H1 (cell line): ENCODE measurements at regions not wholly inside any gene's neighbourhood (a gene's known extent, or its start where the extent isn't known, plus 50 kb on each side); places are given as distances from the start of the nearest gene placed in this dataset.

Source experiments
- CTCF ChIA-PET: fragments of 300-600 bp; sonication (Branson Sonifier 250); formaldehyde crosslinking; loops from one replicate; lab custom pipeline; 2021; ENCODE audit not compliant: partially characterized antibody; lab: Charles Lee
- POLR2A ChIA-PET: fragments of 300-600 bp; sonication (Branson Sonifier 250); formaldehyde crosslinking; loops from one replicate; lab custom pipeline; 2021; ENCODE audit warnings: inconsistent platforms; ENCODE audit not compliant: partially characterized antibody; lab: Charles Lee
- DNase-seq, 2 experiments: peaks; one replicate each; pipeline versions ENCODE4 v3.0.0 to v3.0.0-alpha.2; 2010 to 2022; ENCODE audit warnings: low spot score in 2 of 2, low read depth in 1 of 2, mixed read lengths in 1 of 2
- FAIRE-seq: peaks from 2 replicates; lab custom pipeline; 2011; peaks lifted over from hg19 to GRCh38; lab: Jason Lieb, UNC
- H2AFZ ChIP-seq: 2 replicates; pipeline ENCODE4 v1.8.1; 2012; ENCODE audit warnings: low read length, inconsistent platforms
- H2AK5ac ChIP-seq: 2 replicates; pipeline ENCODE4 v1.6.1; 2013; ENCODE audit warnings: low read depth, low read length
- H2BK120ac ChIP-seq: replicated peaks from 2 replicates; pipeline ENCODE3; 2013; ENCODE audit warnings: low read depth, low read length, inconsistent platforms
- H2BK12ac ChIP-seq: 2 replicates; pipeline ENCODE4 v1.6.1; 2013; ENCODE audit warnings: low read depth, low read length
- H2BK15ac ChIP-seq: 2 replicates; pipeline ENCODE4 v1.6.1; 2013; ENCODE audit warnings: low read length
- H2BK20ac ChIP-seq: 2 replicates; pipeline ENCODE4 v1.6.1; 2013; ENCODE audit warnings: low read length
- H2BK5ac ChIP-seq: 2 replicates; pipeline ENCODE4 v1.6.1; 2013; ENCODE audit warnings: low read depth, low read length
- H3K14ac ChIP-seq: 2 replicates; pipeline ENCODE4 v1.6.1; 2013; ENCODE audit warnings: inconsistent platforms; ENCODE audit not compliant: insufficient read length
- H3K18ac ChIP-seq: 2 replicates; pipeline ENCODE4 v1.6.1; 2013; ENCODE audit warnings: low read length; ENCODE audit errors: extremely low read depth
- H3K23ac ChIP-seq: 2 replicates; pipeline ENCODE4 v1.6.1; 2013; ENCODE audit warnings: inconsistent platforms; ENCODE audit not compliant: insufficient read length
- H3K23me2 ChIP-seq: 2 replicates; pipeline ENCODE4 v1.6.1; 2013; ENCODE audit warnings: low read depth, low read length
- H3K27ac ChIP-seq: 2 replicates; pipeline ENCODE4 v1.6.1; 2011; ENCODE audit warnings: low read depth, low read length, inconsistent platforms
- H3K27me3 ChIP-seq, 4 experiments: replicated peaks in 1 of 4; 1 replicate in 1 of 4; 2 replicates in 3 of 4; pipeline versions ENCODE4 v1.6.1 to v1.8.1; 2011 to 2013; ENCODE audit warnings: low read length in 3 of 4, mild to moderate bottlenecking in 3 of 4, inconsistent platforms in 2 of 4, mixed read lengths in 2 of 4, moderate library complexity in 1 of 4; ENCODE audit not compliant: control insufficient read depth in 3 of 4, insufficient read depth in 3 of 4; ENCODE audit errors: extremely low read depth in 1 of 4
- H3K36me3 ChIP-seq, 4 experiments: 2 replicates each; pipeline versions ENCODE4 v1.6.1 to v1.8.1; 2011 to 2013; ENCODE audit warnings: mild to moderate bottlenecking in 4 of 4, low read length in 3 of 4, moderate library complexity in 2 of 4, control low read depth in 1 of 4, inconsistent platforms in 1 of 4; ENCODE audit not compliant: insufficient read depth in 4 of 4, control insufficient read depth in 2 of 4
- H3K4ac ChIP-seq: replicated peaks from 2 replicates; pipeline ENCODE3; 2013; ENCODE audit warnings: low read length, low read depth, mixed read lengths, inconsistent platforms; ENCODE audit not compliant: insufficient read length
- H3K4me1 ChIP-seq, 4 experiments: replicated peaks in 1 of 4; 1 replicate in 1 of 4; 2 replicates in 3 of 4; pipeline versions ENCODE4 v1.6.1 to v1.8.1; 2011 to 2013; ENCODE audit warnings: low read length in 3 of 4, inconsistent platforms in 2 of 4, mixed read lengths in 1 of 4; ENCODE audit not compliant: insufficient read depth in 4 of 4, control insufficient read depth in 3 of 4
- H3K4me2 ChIP-seq, 2 experiments: 2 replicates each; pipeline versions ENCODE4 v1.6.1 to v1.8.1; 2011 to 2013; ENCODE audit warnings: low read depth in 2 of 2, low read length in 2 of 2, control low read depth in 1 of 2, inconsistent platforms in 1 of 2, mild to moderate bottlenecking in 1 of 2; ENCODE audit not compliant: insufficient read depth in 1 of 2
- H3K4me3 ChIP-seq, 4 experiments: fragments of 200-600, 300-600 bp in 1 of 4; sonication (generic), shearing (Covaris generic), sonication (Bioruptor Twin) in 1 of 4; 2 replicates each; pipeline versions ENCODE4 v1.5.1 to v1.8.1; 2011 to 2016; ENCODE audit warnings: low read length in 4 of 4, low read depth in 3 of 4, control low read depth in 2 of 4, inconsistent platforms in 2 of 4, mild to moderate bottlenecking in 2 of 4, mixed read lengths in 1 of 4, moderate library complexity in 1 of 4; ENCODE audit not compliant: insufficient read depth in 2 of 4; ENCODE audit errors: extremely low read depth in 1 of 4
- H3K56ac ChIP-seq: replicated peaks from 2 replicates; pipeline ENCODE3; 2013; ENCODE audit warnings: low read depth, mild to moderate bottlenecking, mixed read lengths, low read length, inconsistent platforms; ENCODE audit not compliant: insufficient read length
- H3K79me1 ChIP-seq: 2 replicates; pipeline ENCODE4 v1.6.1; 2013; ENCODE audit warnings: low read depth, low read length, control low read depth
- H3K79me2 ChIP-seq, 2 experiments: 2 replicates each; pipeline versions ENCODE4 v1.6.1 to v1.8.1; 2012 to 2013; ENCODE audit warnings: low read length in 2 of 2, mild to moderate bottlenecking in 2 of 2, inconsistent platforms in 1 of 2; ENCODE audit not compliant: insufficient read depth in 2 of 2, control insufficient read depth in 1 of 2
- H3K9ac ChIP-seq, 4 experiments: replicated peaks in 1 of 4; 1 replicate in 1 of 4; 2 replicates in 3 of 4; pipeline versions ENCODE4 v1.6.1 to v1.8.1; 2011 to 2013; ENCODE audit warnings: low read depth in 3 of 4, low read length in 3 of 4, control low read depth in 2 of 4, mild to moderate bottlenecking in 2 of 4, moderate library complexity in 2 of 4, inconsistent platforms in 1 of 4; ENCODE audit errors: extremely low read depth in 1 of 4
- H3K9me3 ChIP-seq, 2 experiments: 2 replicates each; pipeline versions ENCODE4 v1.6.1 to v1.8.1; 2012 to 2013; ENCODE audit warnings: mild to moderate bottlenecking in 2 of 2, moderate library complexity in 2 of 2, control low read depth in 1 of 2, inconsistent platforms in 1 of 2, low read depth in 1 of 2, low read length in 1 of 2, mixed read lengths in 1 of 2; ENCODE audit not compliant: insufficient read depth in 2 of 2
- H4K20me1 ChIP-seq, 2 experiments: replicated peaks in 1 of 2; 2 replicates each; pipeline versions ENCODE3 to v1.8.1; 2011 to 2013; ENCODE audit warnings: inconsistent platforms in 2 of 2, low read length in 2 of 2, mild to moderate bottlenecking in 1 of 2; ENCODE audit not compliant: insufficient read depth in 2 of 2, control insufficient read depth in 1 of 2
- H4K5ac ChIP-seq: 2 replicates; pipeline ENCODE4 v1.6.1; 2013; ENCODE audit warnings: low read length, low read depth, mixed read lengths, inconsistent platforms; ENCODE audit not compliant: insufficient read length
- H4K8ac ChIP-seq: 2 replicates; pipeline ENCODE4 v1.8.0; 2013; ENCODE audit warnings: mild to moderate bottlenecking, moderate library complexity, low read length, inconsistent platforms; ENCODE audit not compliant: insufficient read depth; ENCODE audit errors: extremely low read depth
- H4K91ac ChIP-seq: replicated peaks from 2 replicates; pipeline ENCODE3; 2013; ENCODE audit warnings: low read length, mixed read lengths, inconsistent platforms; ENCODE audit not compliant: insufficient read length
- SAP30 ChIP-seq: fragments of 300-600 bp; sonication (generic); IDR thresholded peaks from 2 replicates; pipeline ENCODE4 v1.7.1; 2012; ENCODE audit warnings: low read length, moderate library complexity, mild to moderate bottlenecking, inconsistent platforms; ENCODE audit not compliant: insufficient read depth, insufficient replicate concordance
- ZNF274 ChIP-seq: IDR thresholded peaks from 2 replicates; pipeline ENCODE4 v1.7.0; 2012; ENCODE audit warnings: low read length, borderline replicate concordance; ENCODE audit errors: extremely low read depth
- WGBS, 2 experiments: shearing (Covaris generic) in 1 of 2; methylation state at CpG; one replicate each; pipeline versions ENCODE4 v1.1.6 to v1.1.7; 2013 to 2015; ENCODE audit warnings: low lambda C conversion rate in 2 of 2, mixed read lengths in 2 of 2, inconsistent platforms in 1 of 2, low coverage in 1 of 2, missing lambda C conversion rate in 1 of 2; ENCODE audit not compliant: insufficient replicate concordance in 2 of 2, insufficient coverage in 1 of 2, insufficient read length in 1 of 2; ENCODE audit errors: extremely low coverage in 1 of 2, missing lambda C conversion rate in 1 of 2; 5-methylcytosine and 5-hydroxymethylcytosine counted together

DNA sequence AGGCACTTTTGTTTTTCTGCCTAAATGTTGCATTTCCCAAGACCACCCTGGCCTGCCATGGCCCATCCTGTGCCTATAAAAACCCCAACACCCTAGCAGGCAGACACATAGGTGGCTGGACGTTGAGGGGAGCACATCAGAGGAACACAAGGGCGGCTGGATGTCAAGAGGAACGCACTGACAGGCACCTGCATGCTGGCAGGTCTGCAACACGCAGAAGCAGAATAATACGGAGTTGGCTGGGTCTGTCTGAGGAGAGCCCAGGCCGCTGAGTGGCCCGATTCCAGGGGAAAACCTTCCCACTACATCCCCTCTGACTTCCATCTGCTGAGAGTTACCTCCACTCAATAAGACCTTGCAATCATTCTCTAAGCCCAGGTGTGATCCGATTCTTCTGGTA lies 765.6 kb downstream of the PLOD2 start:
- Histone ChIP-seq H4K5ac (no peak overlapping the region), H3K4ac (no peak overlapping the region), H3K79me1 (no peaks in the 10 kb centered on the region), H3K23ac (no peak overlapping the region), H3K56ac (no peak overlapping the region), H3K79me2 (no peaks in the 10 kb centered on the region), H3K27ac (no peak overlapping the region), H2BK15ac (no peak overlapping the region), H4K20me1 (no peaks in the 10 kb centered on the region), H3K18ac (no peak overlapping the region), H2BK20ac (no peak overlapping the region), H2BK5ac (no peak overlapping the region), H3K36me3 (no peaks in the 10 kb centered on the region), H3K9ac (no peak overlapping the region), H3K14ac (no peak overlapping the region), H3K23me2 (no peaks in the 10 kb centered on the region), H3K9me3 (no peaks in the 10 kb centered on the region), H4K91ac (no peak overlapping the region), H4K8ac (no peak overlapping the region), H2BK12ac (no peak overlapping the region), H2AK5ac (no peak overlapping the region), H2AFZ (no peak overlapping the region), H2BK120ac (no peak overlapping the region), H3K27me3 (no peaks in the 10 kb centered on the region), H3K4me1 (no peaks in the 10 kb centered on the region), H3K4me2 (no peak overlapping the region), H3K4me3 (no peak overlapping the region)
- ChIA-PET POLR2A (interaction anchor here (0.6 kb wide), 1 partner anchor 7 kb away, joined by 3 read pairs; no protein-coding TSS in a partner anchor), CTCF (no interaction called here)
- 78% methylated on average over 8 of the region's 8 CpGs; no CpG with 5 or more reads in 1 of the 2 experiments for WGBS, 2 experiments
- DNase-seq (no peak), FAIRE-seq (no peak)
- TF ChIP-seq ZNF274 (no peak), SAP30 (no peak)
